ENCODE measurements at regions not wholly inside any gene's neighbourhood (a gene's known extent, or its start where the extent isn't known, plus 50 kb on each side); places are given as distances from the start of the nearest gene placed in this dataset.
"Not testable (repeated sequence)": the region's sequence is repeated elsewhere in the genome, so short reads cannot be mapped to it uniquely, and the experiment has no call there.

- no peak for DNase-seq (ENCODE audit: low spot score)
Measured at GRCh38 chr13:58495668-58496067, 864.1 kb downstream of the PCDH17 start.

GRCh38 chr13:58500938-58501337 is 869.4 kb downstream of the PCDH17 start:
- no peak for DNase-seq (ENCODE audit: low spot score)

GRCh38 chr13:58504202-58504700 is 872.7 kb downstream of the PCDH17 start:
- DNase-seq (ENCODE audit: low spot score): not testable (repeated sequence)

DNA sequence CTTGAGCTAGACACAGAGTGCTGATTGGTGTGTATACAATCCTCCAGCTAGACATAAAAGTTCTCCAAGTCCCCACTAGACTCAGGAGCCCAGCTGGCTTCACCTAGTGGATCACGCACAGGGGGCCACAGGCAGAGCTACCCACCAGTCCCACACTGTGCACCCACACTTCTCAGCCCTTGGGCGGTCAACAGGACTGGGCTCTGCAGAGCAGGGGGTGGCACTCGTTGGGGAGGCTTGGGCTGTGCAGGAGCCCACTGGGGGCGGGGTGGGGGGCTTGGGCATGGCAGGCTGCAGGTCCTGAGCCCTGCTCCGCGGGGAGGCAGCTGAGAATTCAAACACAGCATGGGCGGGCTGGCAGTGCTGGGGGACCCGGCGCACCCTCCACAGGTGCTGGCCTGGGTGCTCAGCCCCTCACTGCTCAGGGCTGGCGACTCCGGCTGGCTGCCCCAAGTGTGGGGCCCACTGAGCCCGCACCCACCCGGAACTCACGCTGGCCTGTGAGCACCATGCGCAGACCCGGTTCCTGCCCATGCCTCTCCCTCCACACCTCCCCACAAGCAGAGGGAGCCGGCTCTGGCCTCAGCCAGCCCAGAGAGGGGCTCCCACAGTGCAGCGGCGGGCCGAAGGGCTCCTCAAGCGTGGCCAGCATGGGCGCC is 873.8 kb downstream of the PCDH17 start:
- not testable (repeated sequence) for DNase-seq (ENCODE audit: low spot score)

GRCh38 chr13:58528351-58528750 is 896.8 kb downstream of the PCDH17 start:
- DNase-seq (ENCODE audit: low spot score): no peak

- DNase-seq (ENCODE audit: low spot score): no peak
Measured at GRCh38 chr13:58531614-58532013, 900.1 kb downstream of the PCDH17 start.

- no peak for DNase-seq (ENCODE audit: low spot score)
Measured at GRCh38 chr13:58542530-58542929, 911.0 kb downstream of the PCDH17 start.

GRCh38 chr13:58547419-58547818 is 915.9 kb downstream of the PCDH17 start:
- no peak for DNase-seq (ENCODE audit: low spot score)

- DNase-seq (ENCODE audit: low spot score): no peak
Measured at GRCh38 chr13:58566176-58566575, 934.6 kb downstream of the PCDH17 start.

- DNase-seq (ENCODE audit: low spot score): no peak
Measured at GRCh38 chr13:58573743-58574142, 942.2 kb downstream of the PCDH17 start.

- no peak for DNase-seq (ENCODE audit: low spot score)
Measured at GRCh38 chr13:58574791-58575190, 943.2 kb downstream of the PCDH17 start.

DNA sequence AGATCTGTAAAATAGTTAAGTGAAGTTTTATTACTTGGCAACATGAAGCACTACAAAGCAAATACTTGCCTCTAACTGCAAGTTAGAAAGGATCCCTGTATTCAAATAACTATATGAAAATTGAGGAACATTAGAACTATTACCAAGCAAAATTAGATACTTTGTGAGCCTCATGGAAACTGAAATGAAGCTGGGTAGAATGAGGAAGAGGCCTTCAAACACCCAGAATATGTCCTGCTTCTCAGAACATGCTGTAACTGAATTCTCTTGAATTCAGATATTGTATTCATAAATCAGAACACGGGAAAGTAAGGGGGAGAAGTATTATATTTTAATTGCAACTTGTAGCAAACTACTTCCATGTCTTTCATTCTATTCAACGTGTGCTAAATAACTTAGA is 947.9 kb downstream of the PCDH17 start:
- no peak for DNase-seq (ENCODE audit: low spot score)

DNA sequence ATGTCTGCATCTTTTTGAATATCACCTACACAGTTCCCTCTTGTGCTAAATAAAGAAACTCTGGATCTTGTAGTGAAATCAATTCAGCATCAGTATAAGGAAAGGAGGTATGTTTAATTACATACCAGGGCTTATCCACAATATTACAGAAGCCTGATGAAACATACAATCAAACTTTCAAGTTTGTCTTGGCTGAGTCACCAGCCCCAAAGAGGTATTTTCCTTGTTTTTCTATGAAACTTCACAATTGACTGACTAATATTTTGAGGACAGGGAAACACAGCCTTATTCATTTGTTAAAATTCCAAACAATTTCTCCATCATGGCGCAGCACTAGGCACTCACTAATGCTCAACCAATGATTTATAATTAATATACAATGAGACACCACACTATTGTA is 952.4 kb downstream of the PCDH17 start:
- no peak for DNase-seq (ENCODE audit: low spot score)

- DNase-seq (ENCODE audit: low spot score): no peak
Measured at GRCh38 chr13:58584610-58585009, 953.1 kb downstream of the PCDH17 start.

DNA sequence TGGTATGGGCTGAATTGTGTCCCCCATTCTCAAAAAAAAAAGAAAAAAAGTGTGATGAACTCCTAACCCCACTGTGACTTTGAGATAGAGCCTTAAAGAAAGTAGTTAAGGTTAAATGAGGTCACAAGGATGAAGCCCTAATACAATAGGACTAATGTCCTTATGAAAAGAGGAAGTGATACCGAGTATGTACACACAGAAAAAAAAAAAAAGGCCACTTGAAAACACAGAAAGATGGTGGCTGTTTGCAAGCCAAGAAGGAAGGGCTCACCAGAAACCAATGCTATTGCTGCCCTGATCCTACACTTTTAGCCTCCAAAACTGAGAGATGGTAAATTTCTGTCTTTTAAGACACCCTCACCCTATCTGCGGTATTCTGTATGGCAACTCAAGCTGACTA is 955.6 kb downstream of the PCDH17 start:
- no peak for DNase-seq (ENCODE audit: low spot score)

DNA sequence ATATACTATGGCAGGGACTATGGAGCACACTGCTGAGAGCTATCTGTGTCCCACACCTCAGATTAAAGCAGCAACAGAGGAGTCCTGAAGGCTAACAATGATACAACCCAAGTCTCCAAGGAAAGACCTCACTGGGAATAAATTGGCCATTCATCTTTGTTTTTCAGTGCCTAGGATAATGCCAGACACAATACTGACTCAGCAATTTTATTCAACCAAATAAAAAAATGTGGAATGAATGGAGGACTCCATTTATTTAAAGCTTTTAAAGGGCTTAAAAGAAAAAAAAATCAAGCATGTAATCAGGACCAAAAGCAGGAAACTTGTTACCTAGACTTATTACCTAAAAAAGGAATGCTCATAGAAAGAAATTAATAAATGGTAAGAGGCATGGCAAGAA is 960.5 kb downstream of the PCDH17 start:
- DNase-seq (ENCODE audit: low spot score): no peak

GRCh38 chr13:58592786-58593185 is 961.2 kb downstream of the PCDH17 start:
- no peak for DNase-seq (ENCODE audit: low spot score)

GRCh38 chr13:58594747-58595600 is 963.4 kb downstream of the PCDH17 start:
- DNase-seq (ENCODE audit: low spot score): no peak

- DNase-seq (ENCODE audit: low spot score): no peak
Measured at GRCh38 chr13:58597552-58597951, 966.0 kb downstream of the PCDH17 start.

- DNase-seq (ENCODE audit: low spot score): no peak
Measured at GRCh38 chr13:58598241-58598640, 966.7 kb downstream of the PCDH17 start.

GRCh38 chr13:58611117-58611516 is 979.6 kb downstream of the PCDH17 start:
- no peak for DNase-seq (ENCODE audit: low spot score)

DNA sequence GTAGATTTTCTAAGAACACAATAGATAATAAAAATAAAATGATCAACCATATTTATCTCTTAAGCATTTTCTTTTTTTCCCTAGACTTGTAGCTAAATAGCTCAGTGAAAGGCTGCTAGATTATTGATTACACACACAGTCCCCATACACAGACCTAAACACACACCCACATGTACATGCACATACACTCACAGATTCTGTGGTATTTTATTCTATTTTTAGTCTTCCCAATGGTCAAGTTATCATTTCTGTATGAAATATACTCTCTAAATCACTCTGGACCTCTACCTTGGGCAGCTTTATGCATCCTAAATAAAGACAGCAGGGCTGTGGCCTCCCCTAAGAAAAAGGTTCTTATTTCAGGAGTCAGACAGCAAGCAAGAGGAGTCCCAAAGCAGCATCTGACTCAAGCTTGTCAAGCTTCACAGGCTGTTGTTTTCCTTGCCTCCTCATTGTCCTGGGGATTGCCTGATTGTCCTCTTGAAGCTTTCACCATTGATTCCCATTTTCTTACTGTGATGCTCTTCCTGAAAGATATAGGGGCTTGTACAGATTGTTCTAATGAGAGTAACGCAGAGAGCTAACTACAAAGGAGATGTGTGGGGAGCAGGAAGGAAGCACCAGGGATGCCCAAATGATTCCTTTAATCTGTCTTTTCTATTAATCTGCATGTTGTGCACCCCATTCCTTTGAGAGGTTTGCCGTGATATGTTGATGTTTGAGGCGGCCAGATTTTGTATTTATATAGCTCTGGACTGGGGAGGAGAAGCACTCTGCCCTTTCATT is 986.5 kb downstream of the PCDH17 start:
- DNase-seq (ENCODE audit: low spot score): no peak

Data from globus pallidus (tissue), 1 donor.